ENCODE measurements at regions not wholly inside any gene's neighbourhood (a gene's known extent, or its start where the extent isn't known, plus 50 kb on each side); places are given as distances from the start of the nearest gene placed in this dataset.

GRCh38 chr13:103537616-103538015 lies 471.4 kb upstream of the SLC10A2 start:
- WGBS, 2 donors, result 92 to 93% methylated on average over 3 of the region's 3 CpGs
- no peaks in the 10 kb centered on the region for H3K4me1 ChIP-seq
- H3K4me3 ChIP-seq, result no peak overlapping the region
- no peak overlapping the region for H3K27ac ChIP-seq
- H3K27me3 ChIP-seq, result no peaks in the 10 kb centered on the region
- TF ChIP-seq CTCF (IDR thresholded peaks at IDR 0.05) (no peak), POLR2A (IDR thresholded peaks at IDR 0.05) (no peak)
- no peaks in the 10 kb centered on the region for H3K36me3 ChIP-seq (ENCODE audit: low read depth, missing control alignments)
- H3K9me3 ChIP-seq, result no peaks in the 10 kb centered on the region
- no peak for DNase-seq
- intact Hi-C loops (cut with DNase I; ENCODE audit: low total_unique reads), result no loop called here

GRCh38 chr13:103531278-103531677 lies 465.1 kb upstream of the SLC10A2 start:
- H3K4me3 ChIP-seq, result no peak overlapping the region
- H3K4me1 ChIP-seq, result no peaks in the 10 kb centered on the region
- H3K27ac ChIP-seq, result no peak overlapping the region
- H3K27me3 ChIP-seq, result no peaks in the 10 kb centered on the region
- intact Hi-C loops (cut with DNase I; ENCODE audit: low total_unique reads), result no loop called here
- no peaks in the 10 kb centered on the region for H3K9me3 ChIP-seq
- DNase-seq, result no peak
- 82 to 93% methylated on average over 1 of the region's 1 CpG for WGBS, 2 donors
- no peaks in the 10 kb centered on the region for H3K36me3 ChIP-seq (ENCODE audit: low read depth, missing control alignments)
- no peak for TF ChIP-seq CTCF (IDR thresholded peaks at IDR 0.05)
- no peak for TF ChIP-seq POLR2A (IDR thresholded peaks at IDR 0.05)

GRCh38 chr13:103528437-103528836 lies 462.2 kb upstream of the SLC10A2 start:
- Histone ChIP-seq H3K4me1 (no peaks in the 10 kb centered on the region), H3K27ac (no peak overlapping the region), H3K27me3 (no peaks in the 10 kb centered on the region), H3K4me3 (no peak overlapping the region), H3K36me3 (ENCODE audit: low read depth, missing control alignments) (no peaks in the 10 kb centered on the region), H3K9me3 (no peaks in the 10 kb centered on the region)
- 55 to 60% methylated on average over 2 of the region's 2 CpGs for WGBS, 2 donors
- intact Hi-C loops (cut with DNase I; ENCODE audit: low total_unique reads), result no loop called here
- no peak for TF ChIP-seq CTCF (IDR thresholded peaks at IDR 0.05)
- no peak for TF ChIP-seq POLR2A (IDR thresholded peaks at IDR 0.05)
- no peak for DNase-seq

GRCh38 chr13:103525530-103525929 lies 459.3 kb upstream of the SLC10A2 start:
- no peak for TF ChIP-seq POLR2A (IDR thresholded peaks at IDR 0.05)
- TF ChIP-seq CTCF (IDR thresholded peaks at IDR 0.05), result no peak
- intact Hi-C loops (cut with DNase I; ENCODE audit: low total_unique reads), result no loop called here
- no peaks in the 10 kb centered on the region for H3K4me1 ChIP-seq
- DNase-seq, result no peak
- no peaks in the 10 kb centered on the region for H3K9me3 ChIP-seq
- H3K27me3 ChIP-seq, result no peaks in the 10 kb centered on the region
- 87 to 100% methylated on average over 1 of the region's 1 CpG for WGBS, 2 donors
- H3K27ac ChIP-seq, result no peak overlapping the region
- H3K36me3 ChIP-seq (ENCODE audit: low read depth, missing control alignments), result no peaks in the 10 kb centered on the region
- no peak overlapping the region for H3K4me3 ChIP-seq

GRCh38 chr13:103523858-103524257 lies 457.6 kb upstream of the SLC10A2 start:
- H3K27me3 ChIP-seq, result no peaks in the 10 kb centered on the region
- H3K4me3 ChIP-seq, result no peak overlapping the region
- H3K9me3 ChIP-seq, result no peaks in the 10 kb centered on the region
- no peaks in the 10 kb centered on the region for H3K36me3 ChIP-seq (ENCODE audit: low read depth, missing control alignments)
- 72 to 75% methylated on average over 7 of the region's 7 CpGs for WGBS, 2 donors
- intact Hi-C loops (cut with DNase I; ENCODE audit: low total_unique reads), result no loop called here
- no peaks in the 10 kb centered on the region for H3K4me1 ChIP-seq
- no peak for TF ChIP-seq POLR2A (IDR thresholded peaks at IDR 0.05)
- no peak for TF ChIP-seq CTCF (IDR thresholded peaks at IDR 0.05)
- DNase-seq, result no peak
- no peak overlapping the region for H3K27ac ChIP-seq
